ENCODE measurements at regions not wholly inside any gene's neighbourhood (a gene's known extent, or its start where the extent isn't known, plus 50 kb on each side); places are given as distances from the start of the nearest gene placed in this dataset.

GRCh38 chr14:92266216-92266615 is 56.7 kb upstream of the SLC24A4 start:
- intact Hi-C loops (cut with DNase I, micrococcal nuclease), result no loop called here
- Mint-ChIP-seq H3K9me3 (no peaks in the 10 kb centered on the region), H3K36me3 (ENCODE audit: low read depth) (no peaks in the 10 kb centered on the region), H3K27ac (no peak overlapping the region), H3K4me3 (no peak overlapping the region), H3K27me3 (no peaks in the 10 kb centered on the region), H3K4me1 (ENCODE audit: low read depth) (no peaks in the 10 kb centered on the region)
- Histone ChIP-seq H3K9me3 (ENCODE audit: control insufficient read depth in 1 of 2, insufficient read depth in 1 of 2, low read length in 2 of 2) (no peaks in the 10 kb centered on the region), H3K27ac (ENCODE audit: low read depth in 1 of 2, low read length in 2 of 2) (no peak overlapping the region), H3K27me3 (ENCODE audit: control insufficient read depth in 1 of 2, insufficient read depth in 2 of 2, low read length in 2 of 2) (no peaks in the 10 kb centered on the region), H3K4me3 (ENCODE audit: low read length) (no peak overlapping the region), H3K36me3 (ENCODE audit: insufficient read depth, low read length) (no peaks in the 10 kb centered on the region), H3K4me1 (ENCODE audit: insufficient read depth, low read length) (no peaks in the 10 kb centered on the region)
- DNase-seq (no peak), ATAC-seq (ENCODE audit: poor library complexity) (no peak)
- CTCF ChIA-PET, result no interaction called here
- POLR2A ChIA-PET, result no interaction called here
- no peak for TF ChIP-seq CTCF (IDR thresholded peaks at IDR 0.05)
